IMR-90 (cell line): ENCODE measurements at regions not wholly inside any gene's neighbourhood (a gene's known extent, or its start where the extent isn't known, plus 50 kb on each side); places are given as distances from the start of the nearest gene placed in this dataset.

Experiments
- ATAC-seq: fragments of 200-7000 bp; cut with Tn5 transposase; 2 replicates; pipeline ENCODE4 v1.9.1; 2020; ENCODE audit warnings: low read depth, mild to moderate bottlenecking, moderate library complexity
- BruUV-seq: library from RNA; stranded (reverse); fragments of 400-500 nt; replicated peaks from 2 replicates; lab custom pipeline; 2021; lab: Mats Ljungman, UMichigan
- CTCF ChIA-PET: fragments of 300-600 bp; formaldehyde crosslinking; extraction: SDS; loops from one replicate; lab custom pipeline; 2021; ENCODE audit warnings: antibody characterized with exemption; lab: Yijun Ruan, JAX
- POLR2A ChIA-PET: fragments of 300-600 bp; sonication (Branson Sonifier 250); formaldehyde crosslinking; loops from one replicate; lab custom pipeline; 2022; ENCODE audit warnings: antibody characterized with exemption; ENCODE audit not compliant: unreplicated experiment; lab: Charles Lee
- DNase-seq: peaks from one replicate; pipeline ENCODE4 v3.0.0; 2013
- H2AFZ ChIP-seq: replicated peaks from 2 replicates; pipeline ENCODE3; 2013; ENCODE audit warnings: low read length, mild to moderate bottlenecking; ENCODE audit not compliant: poor library complexity
- H2AK5ac ChIP-seq: 2 replicates; pipeline ENCODE4 v1.6.1; 2013; ENCODE audit warnings: low read depth, low read length, inconsistent platforms
- H2AK9ac ChIP-seq: replicated peaks from 2 replicates; pipeline ENCODE3; 2013; ENCODE audit warnings: mild to moderate bottlenecking, low read depth, low read length, moderate library complexity; ENCODE audit not compliant: poor library complexity
- H2BK120ac ChIP-seq: 2 replicates; pipeline ENCODE4 v1.6.1; 2013; ENCODE audit warnings: low read depth, low read length, inconsistent platforms
- H2BK15ac ChIP-seq: 3 replicates; pipeline ENCODE4 v1.6.1; 2013; ENCODE audit warnings: low read depth, low read length, inconsistent platforms
- H2BK20ac ChIP-seq: 2 replicates; pipeline ENCODE4 v1.6.1; 2013; ENCODE audit warnings: low read depth, mild to moderate bottlenecking, inconsistent platforms, low read length, moderate library complexity
- H2BK5ac ChIP-seq: 2 replicates; pipeline ENCODE4 v1.6.1; 2013; ENCODE audit warnings: mild to moderate bottlenecking, low read depth, low read length, inconsistent platforms; ENCODE audit not compliant: poor library complexity, severe bottlenecking
- H3K14ac ChIP-seq: replicated peaks from 2 replicates; pipeline ENCODE4 v1.6.1; 2013; ENCODE audit warnings: low read depth, low read length, inconsistent platforms
- H3K18ac ChIP-seq: 2 replicates; pipeline ENCODE4 v1.6.1; 2013; ENCODE audit warnings: low read depth, low read length, control low read depth
- H3K23ac ChIP-seq: 2 replicates; pipeline ENCODE4 v1.6.1; 2013; ENCODE audit warnings: low read depth, low read length, inconsistent platforms
- H3K27ac ChIP-seq: 2 replicates; pipeline ENCODE4 v1.5.1; 2013; ENCODE audit warnings: mild to moderate bottlenecking, control low read depth, low read length; ENCODE audit not compliant: insufficient read depth
- H3K27me3 ChIP-seq: 2 replicates; pipeline ENCODE4 v1.6.1; 2013; ENCODE audit warnings: low read length; ENCODE audit not compliant: control insufficient read depth, insufficient read depth
- H3K36me3 ChIP-seq: 2 replicates; pipeline ENCODE4 v1.6.1; 2013; ENCODE audit warnings: low read length, mixed read lengths; ENCODE audit not compliant: control insufficient read depth, insufficient read depth
- H3K4ac ChIP-seq: 2 replicates; pipeline ENCODE4 v1.6.1; 2013; ENCODE audit warnings: low read depth, low read length, inconsistent platforms
- H3K4me1 ChIP-seq: 2 replicates; pipeline ENCODE4 v1.6.1; 2013; ENCODE audit warnings: low read length, mixed read lengths; ENCODE audit not compliant: control insufficient read depth, insufficient read depth
- H3K4me2 ChIP-seq: 2 replicates; pipeline ENCODE4 v1.6.1; 2013; ENCODE audit warnings: low read depth, mild to moderate bottlenecking, control low read depth, low read length, moderate library complexity
- H3K4me3 ChIP-seq: 2 replicates; pipeline ENCODE4 v1.5.1; 2013; ENCODE audit warnings: low read depth, mild to moderate bottlenecking, control low read depth, low read length, moderate library complexity; ENCODE audit not compliant: insufficient read depth
- H3K56ac ChIP-seq: 2 replicates; pipeline ENCODE4 v1.6.1; 2013; ENCODE audit warnings: low read length, inconsistent platforms; ENCODE audit not compliant: insufficient read depth; ENCODE audit errors: extremely low read depth
- H3K79me1 ChIP-seq, 2 experiments: 2 replicates each; pipeline ENCODE4 v1.6.1; 2013; ENCODE audit warnings: low read length in 2 of 2, inconsistent platforms in 1 of 2, low read depth in 1 of 2
- H3K9ac ChIP-seq: 2 replicates; pipeline ENCODE4 v1.6.1; 2013; ENCODE audit warnings: low read depth, low read length, control low read depth
- H3K9me1 ChIP-seq: 2 replicates; pipeline ENCODE4 v1.6.1; 2013; ENCODE audit warnings: low read length, inconsistent platforms; ENCODE audit not compliant: insufficient read depth
- H3K9me3 ChIP-seq: 2 replicates; pipeline ENCODE4 v1.6.1; 2013; ENCODE audit warnings: low read length; ENCODE audit not compliant: control insufficient read depth, insufficient read depth
- H4K20me1 ChIP-seq: 2 replicates; pipeline ENCODE4 v1.6.1; 2013; ENCODE audit warnings: low read length, inconsistent platforms; ENCODE audit not compliant: insufficient read depth
- H4K5ac ChIP-seq: 2 replicates; pipeline ENCODE4 v1.6.1; 2013; ENCODE audit warnings: mild to moderate bottlenecking, low read depth, low read length, control low read depth
- H4K8ac ChIP-seq, 2 experiments: 2 replicates each; pipeline ENCODE4 v1.6.1; 2013; ENCODE audit warnings: low read depth in 2 of 2, low read length in 2 of 2, control low read depth in 1 of 2, inconsistent platforms in 1 of 2
- H4K91ac ChIP-seq: 2 replicates; pipeline ENCODE4 v1.6.1; 2013; ENCODE audit warnings: low read depth, low read length, inconsistent platforms; ENCODE audit not compliant: insufficient read depth
- BHLHE40 ChIP-seq: fragments of 150-350 bp; IDR thresholded peaks from 2 replicates; pipeline ENCODE4 v1.6.1; 2016; ENCODE audit warnings: mild to moderate bottlenecking, low read depth, low read length
- CEBPB ChIP-seq: IDR thresholded peaks from 2 replicates; pipeline ENCODE4 v1.6.1; 2012; ENCODE audit warnings: low read depth, low read length, improper control_type of control experiment
- CHD1 ChIP-seq: IDR thresholded peaks from 2 replicates; pipeline ENCODE4 v1.6.1; 2012; ENCODE audit warnings: low read depth, low read length, improper control_type of control experiment
- FOS ChIP-seq: fragments of 150-350 bp; IDR thresholded peaks from 2 replicates; pipeline ENCODE4 v1.6.1; 2016; ENCODE audit warnings: low read depth, low read length
- MAFK ChIP-seq: IDR thresholded peaks from 2 replicates; pipeline ENCODE4 v1.6.1; 2012; ENCODE audit warnings: low read depth, low read length, improper control_type of control experiment
- MXI1 ChIP-seq: IDR thresholded peaks from 2 replicates; pipeline ENCODE4 v1.6.1; 2012; ENCODE audit warnings: low read depth, mild to moderate bottlenecking, low read length, moderate library complexity, borderline replicate concordance
- NFE2L2 ChIP-seq: fragments of 150-350 bp; IDR thresholded peaks from 2 replicates; pipeline ENCODE4 v1.6.1; 2016; ENCODE audit warnings: low read depth, mild to moderate bottlenecking, low read length
- RAD21 ChIP-seq: IDR thresholded peaks from 2 replicates; pipeline ENCODE4 v1.6.1; 2012; ENCODE audit warnings: low read length, improper control_type of control experiment
- RCOR1 ChIP-seq: IDR thresholded peaks from 2 replicates; pipeline ENCODE4 v1.6.1; 2012; ENCODE audit warnings: mild to moderate bottlenecking, low read length, improper control_type of control experiment; ENCODE audit not compliant: insufficient replicate concordance
- RFX5 ChIP-seq: IDR thresholded peaks from 2 replicates; pipeline ENCODE4 v1.8.0; 2012; ENCODE audit warnings: low read depth, mild to moderate bottlenecking, low read length, moderate library complexity
- SMC3 ChIP-seq: fragments of 150-350 bp; IDR thresholded peaks from 2 replicates; pipeline ENCODE4 v1.6.1; 2016; ENCODE audit warnings: low read depth, mild to moderate bottlenecking, antibody characterized with exemption, low read length, moderate library complexity
- WGBS, 2 experiments: methylation state at CpG; one replicate each; pipeline versions ENCODE4 v1.1.5 to v1.1.7; 2013; ENCODE audit warnings: missing lambda C conversion rate in 2 of 2; ENCODE audit not compliant: insufficient read length in 1 of 2; ENCODE audit errors: extremely low coverage in 2 of 2; 5-methylcytosine and 5-hydroxymethylcytosine counted together
- dilution Hi-C: fragments of 300-500 bp; cut with HindIII; formaldehyde crosslinking; loops from one replicate; pipeline ENCODE4 v1.14.3; 2018; ENCODE audit warnings: low sequenced_read_pairs; ENCODE audit not compliant: unreplicated experiment
- in situ Hi-C: fragments of 300-500 bp; cut with MboI; formaldehyde crosslinking; loops from 3 replicates; pipeline ENCODE4 v1.14.3; 2019; ENCODE audit warnings: low sequenced_read_pairs, inconsistent platforms, mixed read lengths
- intact Hi-C: fragments of 100-400 bp; cut with micrococcal nuclease; formaldehyde crosslinking; loops from 2 replicates; pipeline ENCODE4 v1.10.0; 2022
- TF ChIP-seq, protein P1 (sequence below): fragments of 150-350 bp; IDR thresholded peaks from 2 replicates; pipeline ENCODE4 v1.6.1; 2017; ENCODE audit warnings: mild to moderate bottlenecking, antibody characterized with exemption, low read length, low read depth
- TF ChIP-seq, protein P2 (sequence below): conservative IDR thresholded peaks from 2 replicates; pipeline ENCODE4 v1.5.1; 2012; ENCODE audit warnings: mild to moderate bottlenecking, low read depth, low read length, improper control_type of control experiment
- TF ChIP-seq, protein P3 (sequence below): fragments of 150-350 bp; IDR thresholded peaks from 2 replicates; pipeline ENCODE4 v1.6.1; 2016; ENCODE audit warnings: low read depth, mild to moderate bottlenecking, low read length, moderate library complexity, borderline replicate concordance

DNA sequence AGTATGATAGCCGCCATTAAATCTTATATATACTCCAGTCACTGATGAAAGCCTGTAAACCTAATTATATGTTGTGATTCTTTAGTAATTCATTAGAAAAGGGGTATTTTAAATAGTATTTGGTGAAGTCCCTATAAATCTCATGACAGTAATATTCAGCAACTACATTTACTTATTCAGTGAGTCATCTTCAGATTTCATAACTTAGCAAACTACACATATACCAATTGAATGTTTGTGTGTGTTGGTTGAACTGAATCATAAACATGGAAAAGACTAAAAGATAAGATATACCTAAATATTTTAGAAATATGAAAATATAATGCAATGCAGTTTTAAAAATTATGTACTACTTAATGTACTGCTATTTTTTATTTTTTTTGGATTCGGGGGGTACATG lies 1050.4 kb downstream of the MAT2B start:
- no peaks in the 10 kb centered on the region for H3K27me3 ChIP-seq
- H4K20me1 ChIP-seq = no peaks in the 10 kb centered on the region
- no peak overlapping the region for H2BK5ac ChIP-seq
- ATAC-seq = peak; percentile 42; the same call in 1 of the 2 replicates
- peak; percentile 24 for DNase-seq
- H3K4ac ChIP-seq = no peak overlapping the region
- H4K91ac ChIP-seq = no peak overlapping the region
- no peak overlapping the region for H2BK20ac ChIP-seq
- no peak overlapping the region for H3K23ac ChIP-seq
- H3K9ac ChIP-seq = no peak overlapping the region
- ChIA-PET CTCF (no interaction called here), POLR2A (no interaction called here)
- in situ Hi-C loops (no loop called here), dilution Hi-C loops (no loop called here), intact Hi-C loops (no loop called here)
- H2BK15ac ChIP-seq = no peak overlapping the region
- no peak overlapping the region for H3K56ac ChIP-seq
- no peaks in the 10 kb centered on the region for H3K4me1 ChIP-seq
- H3K14ac ChIP-seq = no peak overlapping the region
- H2BK120ac ChIP-seq = no peak overlapping the region
- no peak overlapping the region for H2AK9ac ChIP-seq
- no peak overlapping the region for H4K8ac ChIP-seq
- no peaks in the 10 kb centered on the region for H3K9me1 ChIP-seq
- no peak overlapping the region for H3K4me2 ChIP-seq
- no peaks in the 10 kb centered on the region for H3K79me1 ChIP-seq
- WGBS, 2 experiments = no CpG with 5 or more reads among the region's 2 CpGs
- TF ChIP-seq MXI1 (no peak), SMC3 (no peak), MAFK (no peak), NFE2L2 (no peak), FOS (no peak), BHLHE40 (no peak), RFX5 (no peak), CEBPB (no peak), CHD1 (no peak), RCOR1 (no peak), RAD21 (no peak)
- TF ChIP-seq, protein P1, sequence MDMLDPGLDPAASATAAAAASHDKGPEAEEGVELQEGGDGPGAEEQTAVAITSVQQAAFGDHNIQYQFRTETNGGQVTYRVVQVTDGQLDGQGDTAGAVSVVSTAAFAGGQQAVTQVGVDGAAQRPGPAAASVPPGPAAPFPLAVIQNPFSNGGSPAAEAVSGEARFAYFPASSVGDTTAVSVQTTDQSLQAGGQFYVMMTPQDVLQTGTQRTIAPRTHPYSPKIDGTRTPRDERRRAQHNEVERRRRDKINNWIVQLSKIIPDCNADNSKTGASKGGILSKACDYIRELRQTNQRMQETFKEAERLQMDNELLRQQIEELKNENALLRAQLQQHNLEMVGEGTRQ = no peak
- TF ChIP-seq, protein P2, sequence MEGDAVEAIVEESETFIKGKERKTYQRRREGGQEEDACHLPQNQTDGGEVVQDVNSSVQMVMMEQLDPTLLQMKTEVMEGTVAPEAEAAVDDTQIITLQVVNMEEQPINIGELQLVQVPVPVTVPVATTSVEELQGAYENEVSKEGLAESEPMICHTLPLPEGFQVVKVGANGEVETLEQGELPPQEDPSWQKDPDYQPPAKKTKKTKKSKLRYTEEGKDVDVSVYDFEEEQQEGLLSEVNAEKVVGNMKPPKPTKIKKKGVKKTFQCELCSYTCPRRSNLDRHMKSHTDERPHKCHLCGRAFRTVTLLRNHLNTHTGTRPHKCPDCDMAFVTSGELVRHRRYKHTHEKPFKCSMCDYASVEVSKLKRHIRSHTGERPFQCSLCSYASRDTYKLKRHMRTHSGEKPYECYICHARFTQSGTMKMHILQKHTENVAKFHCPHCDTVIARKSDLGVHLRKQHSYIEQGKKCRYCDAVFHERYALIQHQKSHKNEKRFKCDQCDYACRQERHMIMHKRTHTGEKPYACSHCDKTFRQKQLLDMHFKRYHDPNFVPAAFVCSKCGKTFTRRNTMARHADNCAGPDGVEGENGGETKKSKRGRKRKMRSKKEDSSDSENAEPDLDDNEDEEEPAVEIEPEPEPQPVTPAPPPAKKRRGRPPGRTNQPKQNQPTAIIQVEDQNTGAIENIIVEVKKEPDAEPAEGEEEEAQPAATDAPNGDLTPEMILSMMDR = no peak
- TF ChIP-seq, protein P3, sequence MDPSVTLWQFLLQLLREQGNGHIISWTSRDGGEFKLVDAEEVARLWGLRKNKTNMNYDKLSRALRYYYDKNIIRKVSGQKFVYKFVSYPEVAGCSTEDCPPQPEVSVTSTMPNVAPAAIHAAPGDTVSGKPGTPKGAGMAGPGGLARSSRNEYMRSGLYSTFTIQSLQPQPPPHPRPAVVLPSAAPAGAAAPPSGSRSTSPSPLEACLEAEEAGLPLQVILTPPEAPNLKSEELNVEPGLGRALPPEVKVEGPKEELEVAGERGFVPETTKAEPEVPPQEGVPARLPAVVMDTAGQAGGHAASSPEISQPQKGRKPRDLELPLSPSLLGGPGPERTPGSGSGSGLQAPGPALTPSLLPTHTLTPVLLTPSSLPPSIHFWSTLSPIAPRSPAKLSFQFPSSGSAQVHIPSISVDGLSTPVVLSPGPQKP = no peak
- no peaks in the 10 kb centered on the region for H3K36me3 ChIP-seq
- no peaks in the 10 kb centered on the region for H3K9me3 ChIP-seq
- no TSS peak for BruUV-seq
- no peak overlapping the region for H3K18ac ChIP-seq
- no peak overlapping the region for H2AK5ac ChIP-seq
- no peak overlapping the region for H2AFZ ChIP-seq
- no peak overlapping the region for H4K5ac ChIP-seq
- H3K4me3 ChIP-seq = no peak overlapping the region
- no peak overlapping the region for H3K27ac ChIP-seq
